OCI-LY3 (cell line): ENCODE measurements at regions not wholly inside any gene's neighbourhood (a gene's known extent, or its start where the extent isn't known, plus 50 kb on each side); places are given as distances from the start of the nearest gene placed in this dataset.

ENCODE experiments used
- EZH2phosphoT487 ChIP-seq: fragments of 200-600 bp; shearing (Covaris generic); IDR thresholded peaks from 2 replicates; pipeline ENCODE4 v1.6.1; 2018; ENCODE audit warnings: antibody characterized with exemption, mixed run types, low read depth
- TF ChIP-seq, protein P1 (sequence below): fragments of 200-600, 300-600 bp; sonication (generic); IDR thresholded peaks from 2 replicates; pipeline ENCODE4 v1.5.1; 2014; ENCODE audit warnings: antibody characterized with exemption, low read length, low read depth

DNA sequence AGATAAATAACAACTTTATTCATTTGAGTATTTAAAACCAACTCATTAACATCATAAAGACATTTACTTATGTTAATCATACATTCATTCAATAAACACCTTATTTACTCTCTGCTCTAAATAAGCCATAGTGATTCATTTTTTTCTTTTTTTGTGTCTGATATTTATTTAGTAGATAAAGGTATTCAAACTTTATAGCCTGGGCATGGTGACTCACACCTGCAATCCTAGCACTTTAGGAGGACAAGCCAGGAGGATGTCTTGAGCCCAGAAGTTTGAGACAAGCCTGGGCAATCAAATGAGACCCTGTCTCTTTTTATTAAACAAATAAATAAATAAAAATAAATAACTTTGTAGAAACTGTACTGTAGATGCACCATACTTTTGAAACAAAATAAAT lies 771.3 kb upstream of the PCDH7 start:
- TF ChIP-seq, protein P1, sequence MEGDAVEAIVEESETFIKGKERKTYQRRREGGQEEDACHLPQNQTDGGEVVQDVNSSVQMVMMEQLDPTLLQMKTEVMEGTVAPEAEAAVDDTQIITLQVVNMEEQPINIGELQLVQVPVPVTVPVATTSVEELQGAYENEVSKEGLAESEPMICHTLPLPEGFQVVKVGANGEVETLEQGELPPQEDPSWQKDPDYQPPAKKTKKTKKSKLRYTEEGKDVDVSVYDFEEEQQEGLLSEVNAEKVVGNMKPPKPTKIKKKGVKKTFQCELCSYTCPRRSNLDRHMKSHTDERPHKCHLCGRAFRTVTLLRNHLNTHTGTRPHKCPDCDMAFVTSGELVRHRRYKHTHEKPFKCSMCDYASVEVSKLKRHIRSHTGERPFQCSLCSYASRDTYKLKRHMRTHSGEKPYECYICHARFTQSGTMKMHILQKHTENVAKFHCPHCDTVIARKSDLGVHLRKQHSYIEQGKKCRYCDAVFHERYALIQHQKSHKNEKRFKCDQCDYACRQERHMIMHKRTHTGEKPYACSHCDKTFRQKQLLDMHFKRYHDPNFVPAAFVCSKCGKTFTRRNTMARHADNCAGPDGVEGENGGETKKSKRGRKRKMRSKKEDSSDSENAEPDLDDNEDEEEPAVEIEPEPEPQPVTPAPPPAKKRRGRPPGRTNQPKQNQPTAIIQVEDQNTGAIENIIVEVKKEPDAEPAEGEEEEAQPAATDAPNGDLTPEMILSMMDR, result no peak
- TF ChIP-seq EZH2phosphoT487, result no peak
